Endothelial cell of hepatic sinusoid (primary cell): ENCODE measurements at regions not wholly inside any gene's neighbourhood (a gene's known extent, or its start where the extent isn't known, plus 50 kb on each side); places are given as distances from the start of the nearest gene placed in this dataset.
"Not testable (repeated sequence)": the region's sequence is repeated elsewhere in the genome, so short reads cannot be mapped to it uniquely, and the experiment has no call there.

Experiments used
- in situ Hi-C: cut with HindIII; loops from 2 replicates; pipeline ENCODE4 v1.10.0; 2017; ENCODE audit warnings: low sequenced_read_pairs

GRCh38 chr6:170150590-170150945, 140.3 kb downstream of the DLL1 start:
- in situ Hi-C loops = no loop called here

- in situ Hi-C loops = no loop called here
Observed at GRCh38 chr6:170149681-170150589, 140.9 kb downstream of the DLL1 start.

- in situ Hi-C loops = no loop called here
Observed at GRCh38 chr6:170148709-170149470, 142.0 kb downstream of the DLL1 start.

- in situ Hi-C loops = no loop called here
Observed at GRCh38 chr6:170147832-170148708, 142.8 kb downstream of the DLL1 start.

GRCh38 chr6:170147056-170147787, 143.7 kb downstream of the DLL1 start:
- in situ Hi-C loops = no loop called here

- in situ Hi-C loops = no loop called here
Observed at GRCh38 chr6:170146640-170147039, 144.2 kb downstream of the DLL1 start.

GRCh38 chr6:170146131-170146530, 144.7 kb downstream of the DLL1 start:
- in situ Hi-C loops = not testable (repeated sequence)

GRCh38 chr6:170145716-170146115, 145.2 kb downstream of the DLL1 start:
- in situ Hi-C loops = not testable (repeated sequence)

- in situ Hi-C loops = no loop called here
Observed at GRCh38 chr6:170145272-170145592, 145.6 kb downstream of the DLL1 start.

- in situ Hi-C loops = loop anchor here (5.0 kb wide), 2 partner anchors 77 to 358 kb away; no protein-coding TSS in a partner anchor
Observed at GRCh38 chr6:170144571-170145271, 146.2 kb downstream of the DLL1 start.

GRCh38 chr6:170143401-170144150, 147.3 kb downstream of the DLL1 start:
- in situ Hi-C loops = loop anchor here (5.0 kb wide), 2 partner anchors 76 to 359 kb away; no protein-coding TSS in a partner anchor

GRCh38 chr6:170142559-170142958, 148.3 kb downstream of the DLL1 start:
- in situ Hi-C loops = loop anchor here (5.0 kb wide), 2 partner anchors 75 to 360 kb away; no protein-coding TSS in a partner anchor

- in situ Hi-C loops = loop anchor here (5.0 kb wide), 2 partner anchors 74 to 361 kb away; no protein-coding TSS in a partner anchor
Observed at GRCh38 chr6:170141061-170141460, 149.8 kb downstream of the DLL1 start.

- in situ Hi-C loops = loop anchor here (5.0 kb wide), 2 partner anchors 73 to 362 kb away; no protein-coding TSS in a partner anchor
Observed at GRCh38 chr6:170140129-170140528, 150.7 kb downstream of the DLL1 start.

- in situ Hi-C loops = no loop called here
Observed at GRCh38 chr6:170139531-170139930, 151.3 kb downstream of the DLL1 start.

GRCh38 chr6:170139046-170139445, 151.8 kb downstream of the DLL1 start:
- in situ Hi-C loops = not testable (repeated sequence)

- in situ Hi-C loops = no loop called here
Observed at GRCh38 chr6:170137911-170138910, 152.7 kb downstream of the DLL1 start.
